A204.1 (cell line): ENCODE measurements at regions not wholly inside any gene's neighbourhood (a gene's known extent, or its start where the extent isn't known, plus 50 kb on each side); places are given as distances from the start of the nearest gene placed in this dataset.

Experiments
- FAIRE-seq: peaks from 2 replicates; lab custom pipeline; 2012; peaks lifted over from hg19 to GRCh38; lab: Jason Lieb, UNC

DNA sequence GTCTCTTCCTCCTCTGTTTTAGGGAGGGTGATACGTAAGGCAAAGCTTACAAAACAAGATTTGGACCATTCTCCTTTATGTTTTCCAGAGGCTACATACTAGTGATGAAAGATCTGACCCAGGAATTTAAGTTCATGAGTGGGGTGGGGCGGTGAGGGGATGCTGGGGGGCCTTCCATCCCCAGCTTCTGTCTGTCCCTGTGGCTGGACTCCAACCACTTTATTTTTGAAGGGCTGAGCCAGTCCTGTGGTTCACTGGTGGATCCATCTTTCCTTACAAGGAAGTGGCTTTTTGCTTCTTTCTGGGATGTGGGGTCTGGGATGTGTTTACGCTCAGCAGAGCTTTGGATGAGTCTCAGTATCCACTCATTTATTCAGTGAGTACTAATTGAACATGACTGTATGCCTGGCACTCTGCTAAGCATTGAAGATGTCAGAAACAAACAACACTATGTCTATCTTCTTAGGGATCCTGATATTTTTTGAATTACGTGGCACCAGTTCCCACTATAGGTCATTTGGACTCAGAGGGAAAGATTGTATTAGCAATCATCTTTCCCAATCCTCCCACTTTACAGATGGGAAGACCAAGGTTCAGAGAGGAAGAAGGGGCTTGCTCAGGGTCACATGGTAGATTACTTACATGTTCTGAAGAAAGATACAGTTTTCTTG, 291.8 kb upstream of the TBX3 start:
- FAIRE-seq = no peak

DNA sequence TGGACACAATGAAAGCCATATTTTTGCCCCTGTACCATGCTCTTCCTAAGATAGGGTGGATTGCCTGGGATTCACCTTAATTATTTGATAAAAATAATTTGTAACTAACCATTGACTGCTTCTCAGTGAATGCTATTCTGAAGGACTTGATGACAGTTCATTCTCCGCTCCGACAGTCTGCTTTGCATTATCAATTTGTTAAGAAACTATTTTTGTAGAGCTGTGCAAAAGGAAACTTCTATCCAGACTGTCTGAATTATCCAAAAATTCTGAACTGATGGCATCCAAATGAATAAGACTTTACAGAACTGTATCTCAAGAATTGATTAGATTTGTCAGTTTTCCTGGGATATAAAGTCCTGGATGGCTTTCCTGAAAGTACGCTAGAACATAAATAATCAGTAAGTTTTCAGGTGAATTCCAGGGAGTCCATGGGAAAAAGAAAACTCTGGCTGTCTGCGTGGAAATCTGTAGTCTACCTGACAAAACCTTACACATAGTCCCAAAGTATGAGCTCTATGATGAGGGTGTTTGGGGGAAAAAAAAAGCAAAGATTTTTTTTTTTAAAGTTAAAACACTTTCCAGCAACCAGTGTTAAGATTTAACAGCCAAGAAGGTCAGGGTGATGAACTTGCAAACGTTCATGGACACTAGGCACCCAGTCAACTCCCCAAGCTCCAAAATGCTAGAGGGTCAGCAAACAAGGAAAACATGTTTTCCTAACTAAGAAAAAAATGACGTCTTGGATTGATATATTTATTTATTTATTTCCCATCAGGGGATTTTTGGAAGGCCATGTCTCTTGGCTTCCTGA, 291.1 kb upstream of the TBX3 start:
- no peak for FAIRE-seq

DNA sequence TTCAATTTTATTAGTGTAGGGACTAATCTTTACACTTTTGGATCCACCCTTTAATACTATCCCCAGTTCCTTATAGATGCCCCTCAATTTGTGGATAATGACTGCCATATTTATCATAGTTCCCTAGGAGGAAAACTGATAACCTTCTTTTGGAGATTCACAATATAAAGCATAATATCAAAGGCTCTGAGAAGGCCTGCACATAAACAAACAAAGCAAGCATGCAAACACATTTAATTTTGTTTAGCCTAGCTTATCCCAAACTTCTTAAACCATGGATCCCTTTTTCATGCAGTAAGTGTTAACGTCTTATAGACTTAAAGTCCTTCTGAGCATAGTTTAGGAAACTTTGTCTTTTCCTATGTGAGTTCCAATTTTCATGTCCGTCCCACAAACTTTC, 290.4 kb upstream of the TBX3 start:
- FAIRE-seq = no peak

DNA sequence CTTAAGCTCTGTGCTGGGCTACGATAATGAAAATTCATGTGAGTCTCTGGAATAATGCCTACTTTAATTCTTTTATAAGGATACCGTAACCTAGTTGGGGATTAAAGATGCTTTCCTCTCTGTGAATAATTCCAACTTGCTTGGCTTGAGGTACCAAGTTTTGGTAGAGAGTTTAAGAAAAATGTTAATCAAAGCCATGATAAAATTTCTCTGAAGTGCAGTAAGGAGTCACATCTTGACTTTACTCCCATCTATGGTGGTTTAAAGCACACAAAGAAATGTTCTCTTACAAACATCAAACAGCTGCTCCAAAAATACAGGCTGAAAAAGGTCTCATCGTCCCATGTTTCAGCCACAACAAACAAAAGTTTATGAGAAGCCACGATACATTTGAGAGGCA, 284.8 kb upstream of the TBX3 start:
- no peak for FAIRE-seq

DNA sequence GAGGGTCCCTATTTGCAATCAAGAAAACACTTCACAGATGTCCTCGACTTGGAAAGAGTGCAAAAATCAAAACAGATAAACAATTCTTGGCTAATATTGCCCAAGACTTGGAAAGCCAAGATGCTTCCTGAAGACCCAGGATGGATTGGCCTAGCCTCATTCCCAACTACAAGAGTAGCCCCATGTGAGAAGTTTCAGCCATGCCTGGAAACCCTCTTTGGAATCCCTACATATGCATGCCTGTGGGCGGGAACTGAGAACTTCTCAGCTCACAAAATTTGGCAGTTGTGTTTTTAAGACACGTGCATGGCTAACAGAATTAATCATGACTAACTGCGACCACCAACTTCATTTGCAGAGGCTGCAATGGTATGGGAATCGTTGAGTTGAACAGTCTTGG, 283.2 kb upstream of the TBX3 start:
- no peak for FAIRE-seq

DNA sequence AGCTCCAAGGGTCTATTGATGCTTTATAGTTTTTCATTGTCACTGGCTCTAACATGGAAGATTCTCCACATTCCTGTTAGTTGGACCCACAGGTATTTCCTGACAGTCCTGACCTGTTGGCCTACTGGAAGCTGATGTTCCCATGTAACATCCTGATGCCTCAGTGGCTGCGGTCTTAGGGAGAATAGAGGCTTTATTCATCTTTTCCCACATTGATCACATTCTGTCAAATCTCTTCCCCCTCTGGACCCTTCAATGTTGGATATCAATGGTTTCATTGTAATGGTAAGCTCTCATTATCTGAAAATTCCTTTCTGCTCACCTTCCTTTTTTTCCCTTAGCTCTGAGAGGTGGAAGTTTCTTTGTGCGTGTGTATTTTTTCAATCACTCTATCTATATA, 280.9 kb upstream of the TBX3 start:
- FAIRE-seq = no peak

DNA sequence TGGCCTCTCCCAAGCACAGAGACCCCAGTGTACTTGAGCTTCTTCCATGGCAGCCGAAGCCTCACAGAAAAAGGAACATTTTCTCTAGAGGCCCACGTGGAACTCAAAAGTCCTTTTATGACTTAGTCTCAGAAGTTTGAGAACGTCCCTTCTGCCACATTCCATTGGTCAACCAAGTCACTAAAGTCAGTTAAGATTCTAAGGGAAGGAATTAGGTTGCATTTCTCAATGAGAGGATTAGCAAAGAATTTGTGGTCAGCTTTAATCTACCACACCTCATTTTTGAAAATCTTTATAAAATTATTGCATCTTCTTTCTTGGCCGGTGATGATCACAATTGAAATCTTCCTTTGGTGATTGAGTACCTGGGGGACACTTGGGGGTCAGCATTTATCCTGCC, 279.9 kb upstream of the TBX3 start:
- no peak for FAIRE-seq

DNA sequence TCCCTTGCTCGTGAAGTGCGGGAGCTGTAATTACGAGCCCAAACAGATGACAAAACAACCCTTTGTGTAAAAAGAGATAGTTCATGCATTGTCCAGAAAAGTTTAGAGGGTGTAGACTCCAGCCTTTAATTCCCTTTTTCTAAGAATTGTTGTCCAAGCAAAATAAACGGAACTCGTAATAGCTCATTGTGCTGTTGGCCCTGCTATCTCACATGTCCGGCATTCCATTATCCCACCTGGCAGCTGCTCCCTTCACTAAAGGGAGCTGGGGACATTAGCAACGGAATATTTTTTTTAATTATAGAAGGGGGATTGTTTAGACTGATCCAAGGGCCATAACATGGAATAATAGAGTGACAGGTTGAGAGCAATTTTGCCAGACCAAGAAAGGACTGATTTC, 277.5 kb upstream of the TBX3 start:
- FAIRE-seq = no peak

DNA sequence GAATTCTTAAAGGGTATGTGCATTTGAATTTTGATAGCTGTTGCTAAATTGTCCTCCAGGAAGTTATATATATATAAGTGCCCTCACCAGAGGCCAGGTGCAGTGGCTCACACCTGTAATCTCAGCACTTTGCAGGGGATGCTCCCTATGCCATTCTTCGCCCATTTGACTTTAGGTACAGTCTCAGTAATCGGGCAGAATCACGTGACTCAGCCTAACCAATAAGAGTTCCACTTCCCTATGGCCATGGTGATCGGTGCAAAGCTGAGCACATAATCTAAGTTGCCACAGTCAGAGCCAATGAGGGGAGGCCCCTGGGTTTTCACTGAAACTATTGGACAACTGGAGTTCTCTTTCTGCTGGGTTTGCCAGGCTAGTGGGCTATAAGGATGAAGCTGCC, 274.6 kb upstream of the TBX3 start:
- no peak for FAIRE-seq

DNA sequence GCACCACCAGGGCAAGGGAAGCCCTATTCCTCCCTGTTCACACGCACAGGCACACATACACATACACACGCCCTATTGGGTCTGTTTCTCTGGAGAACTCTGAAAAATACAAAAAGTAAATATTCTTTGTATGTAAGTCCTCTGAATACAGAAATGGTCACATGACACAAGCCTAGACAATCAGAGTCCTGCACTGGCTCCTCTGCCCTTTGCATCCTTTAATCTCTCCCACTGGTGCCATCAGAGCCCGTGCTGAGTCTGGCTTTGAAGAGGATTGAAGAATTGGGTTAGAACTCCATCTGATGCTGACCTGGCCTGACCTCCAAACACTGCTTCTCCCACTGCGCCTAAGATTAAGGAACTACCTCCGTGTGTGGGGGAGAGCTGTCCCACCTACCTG, 273.2 kb upstream of the TBX3 start:
- FAIRE-seq = no peak

DNA sequence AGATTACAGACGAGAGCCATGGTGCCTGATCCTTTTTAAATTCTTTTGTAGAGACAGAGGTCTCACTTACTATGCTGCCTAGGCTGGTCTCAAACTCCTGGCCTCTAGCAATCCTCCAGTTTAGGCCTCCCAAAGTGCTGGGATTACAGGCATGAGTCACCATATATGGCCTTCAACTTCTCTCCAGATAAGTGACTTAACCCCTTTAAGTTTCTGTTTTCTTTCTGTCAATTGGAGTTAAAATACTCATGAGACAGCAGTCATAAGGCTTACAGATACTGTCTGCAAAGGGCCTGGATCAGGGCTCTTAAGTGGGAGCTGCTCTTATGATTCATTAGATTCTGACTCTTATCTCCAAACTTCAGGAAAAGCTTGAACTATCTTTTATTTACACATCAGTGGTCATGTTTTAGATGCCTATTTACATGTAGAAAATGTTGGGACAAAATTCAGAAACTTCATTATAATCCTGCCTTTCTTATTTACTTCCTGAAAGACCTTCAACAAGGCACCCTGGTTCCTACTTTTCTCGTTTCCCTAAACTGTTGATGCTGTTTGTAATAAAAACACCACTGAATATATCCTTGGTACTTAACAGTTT, 271.5 kb upstream of the TBX3 start:
- FAIRE-seq = no peak

DNA sequence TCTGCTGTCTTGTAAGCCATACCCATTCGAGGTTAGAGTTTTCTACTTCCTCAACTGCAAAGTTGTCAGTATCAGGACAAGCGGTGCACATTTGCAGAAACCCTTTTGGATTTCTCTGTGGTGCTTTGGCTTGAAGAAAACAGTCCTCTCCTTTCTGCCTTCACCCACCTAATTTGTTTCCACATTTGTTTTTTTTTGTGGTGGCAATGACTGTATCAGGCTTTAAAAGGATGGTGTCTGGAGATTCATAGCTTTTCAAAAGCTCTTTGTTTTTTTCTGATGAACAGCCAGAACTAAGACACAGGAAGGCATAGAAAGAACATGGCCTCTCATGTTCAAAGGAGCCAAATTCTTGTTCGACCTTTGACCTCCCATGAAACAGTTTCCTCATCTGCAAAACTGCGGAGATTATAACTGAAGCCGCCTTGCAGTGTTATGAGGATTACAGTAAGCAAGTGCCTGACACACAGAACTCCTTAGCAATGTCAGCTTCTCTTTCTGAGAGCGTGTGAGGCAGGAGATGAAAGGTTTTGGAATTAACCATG, 270.6 kb upstream of the TBX3 start:
- FAIRE-seq = no peak

DNA sequence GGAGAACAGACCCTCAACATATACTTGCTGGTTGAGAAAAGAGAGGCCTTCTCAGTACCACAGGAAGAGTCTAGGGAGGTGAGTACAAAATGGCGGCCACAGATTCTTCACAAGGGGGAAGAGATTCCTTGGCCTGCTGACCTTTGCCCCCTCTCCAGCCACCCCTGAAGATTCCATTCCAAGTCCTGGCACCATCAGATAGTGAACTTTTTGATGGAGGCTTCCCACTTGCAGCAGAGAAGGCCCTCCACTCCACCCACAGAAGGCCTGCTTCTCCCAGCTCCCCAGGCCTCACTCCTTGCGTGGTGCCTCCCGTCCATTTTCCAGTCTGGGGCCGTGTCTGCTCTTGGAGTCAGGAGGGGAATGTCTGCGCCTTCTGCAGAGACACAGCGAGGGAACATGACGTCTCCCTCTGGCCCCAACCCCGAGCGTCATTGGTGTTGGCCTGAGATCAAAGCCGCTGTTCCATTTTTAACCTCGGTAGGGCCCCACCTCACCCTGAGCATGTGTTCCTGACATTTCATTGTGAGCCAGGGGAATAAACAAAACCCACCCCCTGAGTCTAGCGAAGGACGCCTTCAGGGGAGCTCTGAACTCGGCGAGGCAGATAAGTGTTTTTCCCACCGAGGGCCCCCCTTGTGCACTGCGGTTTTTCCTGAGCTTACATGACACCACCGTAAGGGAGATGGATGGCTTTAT, 268.7 kb upstream of the TBX3 start:
- FAIRE-seq = no peak

DNA sequence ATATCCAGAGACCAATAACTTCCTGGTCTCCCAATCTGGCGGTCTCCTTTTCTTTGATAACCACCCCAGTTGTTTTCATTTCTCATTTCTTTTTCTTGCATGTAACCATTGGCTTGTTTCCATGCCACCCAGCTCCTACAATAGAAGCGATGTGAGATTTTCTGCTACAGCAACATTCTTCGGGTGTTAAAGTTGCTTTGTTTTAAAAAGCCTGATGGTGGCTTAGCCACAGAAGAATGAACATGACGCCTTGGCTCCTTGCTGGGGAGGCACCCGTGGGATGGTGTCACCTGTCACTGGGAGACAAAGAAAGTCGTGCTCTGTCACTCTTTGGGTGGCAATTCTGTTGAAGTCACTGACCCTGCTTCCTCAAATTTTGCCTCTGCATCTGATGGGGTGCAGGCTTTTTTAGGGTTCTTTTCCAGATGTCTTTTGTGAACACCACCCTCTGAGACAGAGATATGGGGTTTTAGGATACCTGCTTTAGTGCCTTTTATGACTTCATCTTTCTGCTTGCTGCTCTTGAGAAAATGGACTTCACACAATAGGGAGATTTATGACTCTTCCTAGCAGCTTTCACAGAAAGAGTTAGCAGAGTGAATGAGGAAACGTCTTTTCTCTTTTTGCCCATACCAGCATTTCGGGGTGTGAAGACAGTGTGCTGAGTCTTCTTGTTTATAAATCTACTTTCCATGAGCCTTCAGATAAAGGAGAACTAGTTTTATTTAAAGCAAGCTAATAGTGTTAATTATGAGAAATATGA, 265.3 kb upstream of the TBX3 start:
- FAIRE-seq = no peak

DNA sequence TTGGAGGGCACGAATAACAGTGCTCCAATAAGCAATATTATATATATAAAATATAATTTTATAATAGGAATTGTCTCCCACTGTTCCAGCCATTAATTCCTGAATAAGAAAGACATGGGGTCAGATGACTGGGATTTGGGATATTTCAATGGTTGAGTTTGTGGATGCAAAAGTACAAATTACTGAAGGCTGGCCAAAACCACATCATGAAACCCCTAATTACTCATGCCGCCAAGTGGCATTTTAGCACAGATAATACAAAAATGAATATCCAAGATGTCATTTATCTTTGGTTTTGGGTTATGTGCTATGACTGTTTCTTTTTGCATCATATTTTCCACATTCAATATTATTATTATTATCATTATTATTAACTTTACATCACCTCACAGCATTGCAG, 261.4 kb upstream of the TBX3 start:
- FAIRE-seq = no peak

DNA sequence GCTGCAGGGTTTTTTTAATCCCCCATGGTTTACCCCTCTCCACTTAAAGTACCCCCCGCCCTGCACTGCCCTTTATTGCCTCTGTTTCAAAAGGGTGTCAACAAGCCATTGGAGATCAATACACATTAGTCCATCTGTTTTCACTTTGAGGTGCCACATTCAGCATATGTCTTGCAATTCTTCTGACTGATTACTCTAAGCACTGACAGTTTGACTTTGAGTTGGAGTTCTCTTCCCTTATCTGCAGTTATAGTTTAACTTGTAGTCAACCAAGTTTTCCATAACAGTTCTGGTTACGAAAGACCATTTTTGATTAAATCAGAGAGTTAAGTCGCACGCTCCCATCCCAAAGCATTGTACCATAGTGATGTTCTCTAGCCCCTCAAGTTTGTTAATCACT, 260.8 kb upstream of the TBX3 start:
- FAIRE-seq = no peak

DNA sequence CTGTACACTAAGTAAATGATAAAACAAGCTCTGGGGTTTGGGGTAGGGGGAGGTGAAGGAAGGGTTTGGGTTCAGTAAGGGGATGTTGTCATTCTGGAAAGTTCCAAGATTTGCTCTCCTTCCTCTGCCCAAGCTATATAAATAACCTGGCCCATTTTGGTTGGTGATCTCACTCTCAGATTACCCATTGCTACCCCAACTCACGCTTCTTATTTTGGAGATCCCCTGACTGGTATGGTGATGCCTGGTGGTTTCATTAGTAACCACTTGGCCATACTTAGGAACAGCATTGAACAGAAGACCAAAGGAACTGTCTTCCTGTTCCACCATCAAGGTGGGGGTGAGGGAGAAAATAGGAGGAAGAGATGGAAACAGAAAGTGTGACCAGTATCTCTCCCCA, 259.6 kb upstream of the TBX3 start:
- FAIRE-seq = no peak

DNA sequence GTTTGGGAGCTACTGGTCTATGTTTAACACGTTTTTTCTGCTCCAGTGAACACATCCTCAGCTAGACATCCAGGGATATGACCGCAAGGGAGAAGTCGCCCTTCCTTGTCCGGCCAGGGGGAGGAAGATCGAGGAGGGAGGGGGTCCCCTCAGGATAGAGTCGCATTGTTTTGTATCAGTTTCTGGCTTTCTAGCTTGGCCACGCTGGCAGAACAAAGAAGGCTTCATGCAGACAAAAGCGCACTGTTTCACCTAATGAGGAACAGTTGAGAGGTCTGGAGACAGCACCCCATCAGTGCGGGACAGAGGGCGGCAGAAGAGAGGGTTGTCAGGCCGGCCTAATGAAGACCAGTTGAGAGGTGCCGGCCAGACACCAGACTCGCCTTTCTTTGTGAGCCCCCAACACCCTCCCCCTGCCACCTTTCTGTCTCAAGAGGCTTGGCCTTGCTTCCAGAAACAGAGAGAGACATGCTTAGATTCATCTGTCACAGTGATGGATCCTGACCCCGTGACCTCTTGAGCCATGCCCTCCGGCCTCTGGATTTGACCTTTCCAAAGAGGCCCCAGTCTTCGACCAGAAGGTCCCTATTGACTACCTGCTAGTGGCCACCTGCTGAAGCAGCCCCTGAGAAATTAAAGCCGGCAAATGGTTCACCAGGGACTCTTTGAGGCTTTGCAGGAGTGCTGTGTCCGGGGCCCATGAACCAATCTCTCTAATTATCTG, 254.7 kb upstream of the TBX3 start:
- FAIRE-seq = no peak

DNA sequence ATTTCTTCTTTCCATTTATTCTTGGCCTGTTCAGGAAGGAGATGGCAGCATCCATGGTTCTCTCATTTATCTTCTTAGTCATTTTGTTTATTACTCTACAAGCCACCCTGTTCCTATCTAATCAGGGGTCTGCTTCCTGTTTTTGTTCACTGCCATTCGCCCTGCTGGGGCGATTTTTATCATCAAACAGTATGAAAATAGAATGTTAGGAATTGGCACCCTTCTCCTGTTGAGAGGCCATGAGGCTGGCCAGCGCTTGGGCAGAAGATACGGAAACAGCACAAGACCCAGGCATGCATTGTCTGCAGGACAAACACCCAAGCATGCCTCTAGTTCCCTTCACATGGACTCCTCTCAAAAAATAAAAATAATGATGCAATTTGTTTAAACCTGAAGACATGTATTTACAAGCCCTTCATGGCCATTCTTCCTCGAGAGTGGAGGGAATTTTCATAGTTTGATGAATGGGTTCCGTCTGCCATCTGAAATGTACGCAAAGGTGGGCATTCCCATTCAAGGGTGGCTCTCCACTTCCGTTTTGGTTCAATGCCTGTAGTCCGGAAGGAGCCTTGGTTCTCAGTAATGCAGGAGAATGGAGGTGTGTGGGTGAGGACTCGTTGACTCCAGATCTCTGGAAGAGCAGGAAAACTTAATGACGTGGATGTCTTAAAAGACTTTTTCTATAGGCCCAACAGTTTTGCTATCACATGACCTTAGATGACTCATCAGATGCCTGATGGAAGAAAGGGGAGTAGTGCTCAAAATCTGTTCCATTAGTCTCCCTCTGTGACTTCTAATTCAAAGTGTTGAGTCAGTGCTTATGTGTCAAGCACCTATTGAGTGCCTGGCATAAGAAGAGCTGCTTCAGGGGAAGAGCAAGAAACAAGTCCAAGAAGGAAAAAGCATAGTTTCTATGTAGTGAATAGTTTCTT, 252.4 kb upstream of the TBX3 start:
- FAIRE-seq = no peak

DNA sequence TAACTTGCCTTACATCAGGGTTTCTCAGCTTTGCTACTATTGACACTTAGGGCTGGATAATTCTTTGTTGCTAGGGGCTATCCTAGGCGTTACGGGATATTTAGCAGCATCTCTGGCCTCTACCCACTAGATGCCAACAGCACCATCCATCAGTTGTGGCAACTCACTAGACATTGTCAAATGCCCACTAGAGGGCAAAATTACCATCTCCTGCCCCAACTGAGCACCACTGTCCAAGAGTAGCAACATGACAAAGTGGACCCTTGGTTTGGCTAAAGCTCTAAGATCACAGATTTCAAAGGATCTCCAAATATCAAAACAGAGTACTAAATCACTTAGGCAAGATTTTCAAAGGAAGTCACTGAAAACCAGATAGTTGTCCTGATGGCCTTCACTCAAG, 251.7 kb upstream of the TBX3 start:
- no peak for FAIRE-seq
